Fibroblast of the aortic adventitia (primary cell): ENCODE measurements at regions not wholly inside any gene's neighbourhood (a gene's known extent, or its start where the extent isn't known, plus 50 kb on each side); places are given as distances from the start of the nearest gene placed in this dataset.
A peak's percentile ranks its signal among the peaks of the same experiment; 100 is the strongest.

Source experiments
- DNase-seq: peaks from one replicate; pipeline ENCODE4 v3.0.0-alpha.2; 2010; ENCODE audit warnings: low read depth
- H3K4me3 ChIP-seq: 2 replicates; pipeline ENCODE4 v1.5.1; 2011; ENCODE audit warnings: low read depth, mild to moderate bottlenecking, control low read depth, low read length, moderate library complexity
- CTCF ChIP-seq: IDR thresholded peaks from 2 replicates; pipeline ENCODE4 v1.5.1; 2011; ENCODE audit warnings: mild to moderate bottlenecking, low read length, control low read depth, inconsistent platforms; ENCODE audit not compliant: insufficient read depth

GRCh38 chr3:178088963-178089362 is 447.3 kb upstream of the KCNMB2 start:
- no peak for TF ChIP-seq CTCF
- H3K4me3 ChIP-seq, result no peak overlapping the region
- no peak for DNase-seq

GRCh38 chr3:178090899-178091298 is 445.3 kb upstream of the KCNMB2 start:
- no peak for DNase-seq
- H3K4me3 ChIP-seq, result no peak overlapping the region
- no peak for TF ChIP-seq CTCF

- no peak overlapping the region for H3K4me3 ChIP-seq
- TF ChIP-seq CTCF, result no peak
- DNase-seq, result no peak
These were observed 440.7 kb upstream of the KCNMB2 start for GRCh38 chr3:178095522-178095921.

GRCh38 chr3:178096955-178097354 is 439.3 kb upstream of the KCNMB2 start:
- DNase-seq, result no peak
- H3K4me3 ChIP-seq, result no peak overlapping the region
- no peak for TF ChIP-seq CTCF

GRCh38 chr3:178097576-178097975 is 438.7 kb upstream of the KCNMB2 start:
- peak; percentile 96 for DNase-seq
- no peak for TF ChIP-seq CTCF
- no peak overlapping the region for H3K4me3 ChIP-seq

GRCh38 chr3:178099274-178099673 is 437.0 kb upstream of the KCNMB2 start:
- DNase-seq, result no peak
- TF ChIP-seq CTCF, result no peak
- no peak overlapping the region for H3K4me3 ChIP-seq

- DNase-seq, result no peak
- no peak for TF ChIP-seq CTCF
- no peak overlapping the region for H3K4me3 ChIP-seq
These were observed 436.4 kb upstream of the KCNMB2 start for GRCh38 chr3:178099862-178100261.
